Fibroblast of gingiva (primary cell): ENCODE measurements at regions not wholly inside any gene's neighbourhood (a gene's known extent, or its start where the extent isn't known, plus 50 kb on each side); places are given as distances from the start of the nearest gene placed in this dataset.
"Not testable (repeated sequence)": the region's sequence is repeated elsewhere in the genome, so short reads cannot be mapped to it uniquely, and the experiment has no call there.

Source experiments
- DNase-seq: peaks from one replicate; pipeline ENCODE4 v3.0.0-alpha.2; 2011; ENCODE audit warnings: low read depth

- peak; percentile 82 for DNase-seq
Measured at GRCh38 chr2:12543978-12544558, 172.7 kb upstream of the TRIB2 start.

DNA sequence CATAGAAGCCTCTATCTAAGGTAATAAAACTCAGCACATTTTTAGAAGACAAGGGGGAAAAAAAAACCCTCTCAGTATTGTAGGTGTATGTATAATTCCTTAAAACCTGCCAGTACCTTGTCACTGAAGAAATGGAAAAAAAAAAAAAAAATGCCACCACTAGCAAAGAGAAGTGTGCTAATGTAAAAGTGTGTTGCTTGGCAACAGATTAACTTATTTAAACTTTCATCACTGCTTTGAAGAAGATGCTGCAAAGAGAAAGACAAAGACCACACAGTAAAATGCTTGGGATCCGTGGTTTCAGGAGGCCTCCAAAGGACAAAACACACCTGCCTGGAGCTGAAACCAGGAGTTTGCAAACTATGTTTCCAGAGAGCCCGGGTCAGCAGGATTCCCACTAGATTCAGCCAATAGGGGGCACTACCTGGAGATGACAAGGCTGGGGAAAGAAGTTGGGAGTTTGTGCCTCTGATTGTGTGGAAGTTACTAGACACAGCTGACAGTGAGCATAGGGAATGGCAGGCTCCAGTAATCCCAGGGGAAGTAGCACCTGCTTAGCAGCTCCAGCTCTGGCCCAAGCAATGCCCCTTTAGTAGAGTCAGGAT is 169.1 kb upstream of the TRIB2 start:
- DNase-seq, result no peak

DNA sequence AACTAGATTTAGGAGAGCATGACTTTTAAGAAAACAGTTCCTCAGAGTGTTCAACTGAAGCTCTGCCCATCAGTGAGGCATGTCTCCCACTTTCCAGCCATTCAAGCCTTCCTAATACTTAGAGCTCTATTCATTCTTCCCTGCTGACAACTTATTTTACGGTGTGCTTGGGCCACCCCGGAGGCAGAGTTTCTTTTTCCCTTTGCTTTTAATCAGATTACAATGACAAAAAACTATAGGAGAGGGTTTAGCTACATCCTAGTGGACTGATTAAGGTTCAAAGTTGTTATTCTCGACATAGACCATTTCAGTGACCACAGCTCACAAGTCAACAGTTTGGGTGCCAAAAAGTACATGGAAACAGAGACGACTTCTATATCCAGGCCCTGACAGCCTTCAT is 167.8 kb upstream of the TRIB2 start:
- DNase-seq, result no peak

DNA sequence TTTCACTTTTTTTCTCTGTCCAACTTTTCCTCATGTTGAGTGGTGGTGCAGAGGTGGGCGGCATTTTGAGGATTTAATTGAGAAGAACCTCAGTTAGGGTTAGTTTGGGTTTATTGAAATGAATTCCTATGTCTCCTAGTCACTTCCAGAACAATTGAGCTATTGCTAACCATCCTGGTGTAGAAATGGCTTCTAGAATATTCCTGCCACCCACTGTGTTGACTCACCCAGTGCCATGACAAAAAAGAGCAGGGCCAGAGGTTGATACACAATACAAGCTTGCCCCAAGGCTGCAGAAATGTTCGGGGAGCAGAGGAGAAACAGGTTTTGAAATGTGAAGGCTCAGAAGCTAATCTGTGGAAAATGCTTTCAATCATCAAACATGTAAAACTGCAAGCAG is 167.1 kb upstream of the TRIB2 start:
- peak; percentile 62 for DNase-seq

GRCh38 chr2:12552092-12552491 is 164.6 kb upstream of the TRIB2 start:
- no peak for DNase-seq

GRCh38 chr2:12554224-12555011 is 162.3 kb upstream of the TRIB2 start:
- no peak for DNase-seq

- peak; percentile 8 for DNase-seq
Measured at GRCh38 chr2:12555012-12555645, 161.6 kb upstream of the TRIB2 start.

GRCh38 chr2:12556762-12557161 is 160.0 kb upstream of the TRIB2 start:
- DNase-seq, result peak; percentile 24

DNA sequence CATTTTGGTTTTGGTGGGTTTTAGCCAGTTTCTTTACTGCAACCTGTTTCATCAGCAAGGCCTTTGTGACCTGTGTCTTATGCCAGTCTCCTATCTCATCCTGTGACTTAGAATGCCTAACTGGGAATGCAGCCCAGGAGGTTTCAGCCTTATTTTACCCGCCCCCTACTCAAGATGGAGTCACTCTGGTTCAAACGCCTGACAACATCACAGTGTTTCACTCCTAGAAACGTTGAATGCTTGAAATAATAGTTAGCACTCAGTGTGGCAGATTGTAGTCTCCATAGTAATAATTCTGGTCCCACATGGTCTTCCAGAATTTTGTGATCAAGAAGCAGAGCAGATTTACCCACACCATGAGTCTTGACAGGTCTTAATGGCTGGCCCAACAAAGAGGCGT is 159.0 kb upstream of the TRIB2 start:
- no peak for DNase-seq

- no peak for DNase-seq
Measured at GRCh38 chr2:12558519-12558918, 158.2 kb upstream of the TRIB2 start.

DNA sequence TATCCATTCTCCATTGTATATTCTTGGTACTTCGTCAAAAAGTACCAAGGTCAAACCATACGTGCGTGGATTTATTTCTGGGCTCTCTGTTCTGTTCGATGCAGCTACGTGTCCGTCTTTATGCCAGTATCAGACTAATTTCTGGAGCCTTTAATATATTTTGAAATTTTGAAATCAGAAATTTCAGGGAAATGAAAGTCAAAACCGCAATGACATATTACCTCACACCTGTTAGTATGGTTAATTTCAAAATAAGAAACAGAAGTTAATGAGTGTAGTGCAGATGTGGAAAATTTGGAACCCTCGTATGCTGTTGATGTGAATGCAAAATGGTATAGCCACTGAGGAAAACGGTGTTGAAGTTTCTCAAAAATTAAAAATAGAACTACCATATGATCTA is 156.1 kb upstream of the TRIB2 start:
- no peak for DNase-seq

- DNase-seq, result no peak
Measured at GRCh38 chr2:12567411-12567810, 149.3 kb upstream of the TRIB2 start.

- not testable (repeated sequence) for DNase-seq
Measured at GRCh38 chr2:12569510-12569909, 147.2 kb upstream of the TRIB2 start.

DNA sequence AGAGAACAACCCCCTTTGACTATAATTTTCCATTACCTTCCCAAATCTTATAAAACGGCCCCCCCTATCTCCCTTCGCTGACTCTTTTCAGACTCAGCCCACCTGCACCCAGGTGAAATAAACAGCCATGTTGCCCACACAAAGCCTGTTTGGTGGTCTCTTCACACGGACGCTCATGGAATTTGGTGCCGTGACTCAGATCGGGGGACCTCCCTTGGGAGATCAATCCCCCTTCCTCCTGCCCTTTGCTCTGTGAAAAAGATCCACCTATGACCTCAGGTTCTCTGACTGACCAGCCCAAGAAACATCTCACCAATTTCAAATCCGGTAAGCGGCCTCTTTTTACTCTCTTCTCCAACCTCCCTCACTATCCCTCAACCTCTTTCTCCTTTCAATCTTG is 146.8 kb upstream of the TRIB2 start:
- not testable (repeated sequence) for DNase-seq

GRCh38 chr2:12577091-12577490 is 139.6 kb upstream of the TRIB2 start:
- no peak for DNase-seq

GRCh38 chr2:12577567-12578253 is 139.0 kb upstream of the TRIB2 start:
- no peak for DNase-seq

- DNase-seq, result no peak
Measured at GRCh38 chr2:12579018-12579417, 137.7 kb upstream of the TRIB2 start.

GRCh38 chr2:12584338-12584737 is 132.4 kb upstream of the TRIB2 start:
- no peak for DNase-seq

DNA sequence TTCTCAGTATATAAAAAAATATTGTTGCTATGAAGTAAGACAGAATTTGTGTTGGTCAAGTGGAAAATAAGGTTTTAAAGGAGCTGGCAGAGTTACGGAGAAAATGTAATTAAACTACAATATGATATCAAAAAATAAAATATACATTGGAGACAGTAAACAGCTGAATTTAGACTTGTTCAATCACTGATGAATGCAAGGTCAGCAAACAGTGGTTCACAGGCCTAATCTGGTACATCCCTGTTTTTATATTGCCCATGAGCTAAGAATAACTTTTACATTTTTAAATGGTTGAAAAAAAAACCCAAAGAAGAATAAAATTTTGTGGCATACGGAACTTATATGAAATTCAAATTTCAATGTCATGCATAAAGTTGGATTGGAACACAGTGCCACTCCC is 131.0 kb upstream of the TRIB2 start:
- no peak for DNase-seq

GRCh38 chr2:12587228-12587627 is 129.5 kb upstream of the TRIB2 start:
- DNase-seq, result no peak

DNA sequence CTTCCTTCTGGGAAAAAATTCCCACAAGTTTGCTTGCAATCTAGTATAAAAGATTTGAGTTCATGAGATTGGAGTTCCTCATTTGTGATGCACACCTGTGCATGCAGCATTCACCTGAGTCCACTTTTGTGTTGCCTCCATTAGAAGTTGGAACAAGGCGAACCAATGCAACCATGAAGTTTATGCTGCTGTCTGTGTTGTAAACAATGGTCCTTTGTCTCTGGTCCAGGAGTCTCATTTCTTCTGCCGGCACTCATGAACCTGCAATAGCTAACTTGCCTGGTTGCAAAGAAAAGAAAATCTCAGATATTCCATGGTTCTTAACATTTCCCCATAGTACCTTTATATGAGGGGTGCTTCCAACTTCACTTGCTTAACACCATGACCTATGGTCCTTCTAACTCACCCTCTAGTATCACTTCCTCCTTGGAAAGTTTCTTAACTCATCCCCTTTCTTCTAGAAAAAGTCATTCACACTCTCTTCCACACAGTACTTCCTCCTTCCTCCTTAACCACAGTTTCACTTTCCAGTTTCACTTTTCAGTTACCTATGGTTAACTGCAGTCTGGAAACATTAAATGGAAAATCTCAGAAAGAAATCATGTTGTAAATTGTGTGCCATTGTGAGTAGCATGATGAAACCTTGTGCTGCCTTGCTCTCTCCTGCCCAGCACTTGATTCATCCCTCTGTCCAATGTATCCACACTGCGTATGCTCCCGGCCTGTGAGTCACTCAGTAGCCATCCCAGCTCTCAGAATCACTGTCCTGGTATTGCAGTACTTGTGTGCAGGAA is 128.8 kb upstream of the TRIB2 start:
- peak; percentile 88 for DNase-seq

- no peak for DNase-seq
Measured at GRCh38 chr2:12588986-12589385, 127.8 kb upstream of the TRIB2 start.
